ENCODE measurements at regions not wholly inside any gene's neighbourhood (a gene's known extent, or its start where the extent isn't known, plus 50 kb on each side); places are given as distances from the start of the nearest gene placed in this dataset.

DNA sequence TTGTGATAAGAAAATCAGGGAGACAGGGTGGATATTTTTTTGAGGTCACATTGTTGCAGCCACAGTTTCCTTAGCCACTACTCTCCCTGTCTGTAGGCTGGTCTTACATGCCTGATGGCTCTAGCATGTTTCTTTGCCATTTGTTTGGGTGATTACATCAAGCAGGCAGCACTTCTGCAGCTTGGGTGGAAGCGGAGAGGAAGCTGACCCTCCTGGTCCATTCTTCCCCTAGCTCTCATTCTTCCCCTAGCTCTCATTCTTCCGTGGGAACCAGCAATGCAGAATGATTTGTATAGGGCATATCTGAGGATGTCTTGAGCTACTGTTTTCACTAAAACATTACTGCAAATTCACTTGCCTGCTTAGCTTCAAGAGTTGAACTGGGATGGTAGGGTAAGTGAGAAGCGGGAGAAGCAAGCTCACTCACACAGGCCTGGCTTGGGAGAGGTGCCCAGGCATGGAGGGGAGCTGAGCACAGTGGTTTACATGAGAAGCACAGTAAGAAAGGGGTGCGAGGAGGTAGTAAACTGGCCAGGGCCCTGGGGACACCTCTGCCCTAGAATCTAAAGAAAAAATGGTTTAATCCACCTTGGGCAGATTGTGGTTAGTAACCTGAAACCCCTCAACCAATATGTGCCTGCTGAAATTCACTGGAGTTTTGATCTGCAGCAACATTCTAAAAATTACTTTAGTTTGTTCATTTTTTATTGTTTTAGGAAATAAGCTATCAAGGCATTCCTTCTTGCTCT is 538.9 kb downstream of the RFC3 start:
- no peak overlapping the region for H3K4me3 ChIP-seq (ENCODE audit: low read depth, low read length)
- TF ChIP-seq, protein P1, sequence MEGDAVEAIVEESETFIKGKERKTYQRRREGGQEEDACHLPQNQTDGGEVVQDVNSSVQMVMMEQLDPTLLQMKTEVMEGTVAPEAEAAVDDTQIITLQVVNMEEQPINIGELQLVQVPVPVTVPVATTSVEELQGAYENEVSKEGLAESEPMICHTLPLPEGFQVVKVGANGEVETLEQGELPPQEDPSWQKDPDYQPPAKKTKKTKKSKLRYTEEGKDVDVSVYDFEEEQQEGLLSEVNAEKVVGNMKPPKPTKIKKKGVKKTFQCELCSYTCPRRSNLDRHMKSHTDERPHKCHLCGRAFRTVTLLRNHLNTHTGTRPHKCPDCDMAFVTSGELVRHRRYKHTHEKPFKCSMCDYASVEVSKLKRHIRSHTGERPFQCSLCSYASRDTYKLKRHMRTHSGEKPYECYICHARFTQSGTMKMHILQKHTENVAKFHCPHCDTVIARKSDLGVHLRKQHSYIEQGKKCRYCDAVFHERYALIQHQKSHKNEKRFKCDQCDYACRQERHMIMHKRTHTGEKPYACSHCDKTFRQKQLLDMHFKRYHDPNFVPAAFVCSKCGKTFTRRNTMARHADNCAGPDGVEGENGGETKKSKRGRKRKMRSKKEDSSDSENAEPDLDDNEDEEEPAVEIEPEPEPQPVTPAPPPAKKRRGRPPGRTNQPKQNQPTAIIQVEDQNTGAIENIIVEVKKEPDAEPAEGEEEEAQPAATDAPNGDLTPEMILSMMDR (IDR thresholded peaks at IDR 0.05; ENCODE audit: low read depth, low read length) = no peak

DNA sequence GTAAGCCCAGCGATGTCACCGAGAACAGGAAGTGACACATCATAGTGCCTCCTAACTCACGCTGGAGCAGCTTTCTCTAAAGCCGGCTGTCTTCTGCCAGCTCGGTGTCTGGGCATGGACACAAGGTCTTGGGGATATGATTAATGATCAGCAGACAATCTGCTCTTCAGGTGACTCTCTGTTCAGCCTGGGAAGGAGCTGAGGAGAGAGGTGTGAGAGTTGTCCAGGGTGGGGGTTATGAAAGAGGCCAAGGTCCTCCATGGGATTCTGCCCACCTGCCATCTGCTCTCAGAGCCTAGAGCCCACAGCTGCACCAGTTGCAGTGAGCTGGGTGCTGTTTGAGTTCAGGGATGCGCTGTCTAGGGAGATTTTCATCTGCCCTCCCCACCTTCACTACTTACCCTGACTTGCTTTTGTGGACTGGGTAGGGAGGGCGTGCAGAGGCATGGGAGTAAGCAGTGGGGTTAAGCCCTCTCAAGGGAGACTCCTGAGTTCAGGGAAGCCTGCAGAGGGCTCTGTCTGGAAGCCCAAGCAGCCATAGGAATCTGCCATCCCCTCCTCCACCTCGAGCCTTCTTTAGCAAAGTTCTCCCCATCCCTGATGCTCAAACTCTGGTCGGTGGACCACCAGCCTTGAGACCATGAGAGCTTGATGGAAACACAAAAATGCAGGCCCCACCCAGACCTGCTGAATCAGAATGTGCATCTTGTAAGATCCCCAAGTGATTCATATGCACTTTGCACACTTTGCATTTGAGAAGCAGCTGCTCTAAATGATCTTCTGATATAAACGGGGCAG is 539.7 kb downstream of the RFC3 start:
- H3K4me3 ChIP-seq (ENCODE audit: low read depth, low read length) = no peak overlapping the region

DNA sequence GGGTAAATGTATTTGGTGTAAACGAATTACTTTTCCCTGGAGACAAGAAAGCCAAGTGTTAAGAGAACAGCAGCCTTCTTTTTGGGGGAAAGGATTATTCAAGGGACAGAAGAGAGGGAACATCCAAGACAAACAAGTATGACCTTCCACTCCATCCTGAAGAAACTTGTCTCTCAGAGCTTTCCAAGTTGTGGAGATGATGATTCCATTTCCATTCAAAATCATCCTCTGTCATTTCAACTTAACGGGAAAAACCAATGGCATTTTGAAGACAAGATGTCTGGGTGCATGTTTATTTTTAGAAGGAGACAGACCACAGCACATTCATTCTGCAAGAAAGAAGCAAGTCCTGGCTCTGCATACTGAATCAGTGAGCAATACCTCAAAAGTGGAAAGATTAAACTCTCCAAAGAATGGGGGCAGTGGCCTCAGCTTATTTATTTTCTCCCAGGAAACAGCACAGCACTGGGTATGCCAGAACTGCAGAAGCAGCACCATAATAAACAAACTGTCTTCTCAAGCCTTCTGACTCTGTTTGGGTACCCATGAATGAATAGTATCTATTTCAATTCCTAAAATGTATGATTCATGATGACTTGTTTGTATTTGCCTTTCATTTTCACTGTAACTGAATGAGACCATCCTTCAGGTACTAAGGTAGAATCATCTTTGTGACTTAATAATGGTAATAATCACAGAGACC is 541.0 kb downstream of the RFC3 start:
- no peak overlapping the region for H3K4me3 ChIP-seq (ENCODE audit: low read depth, low read length)
- TF ChIP-seq, protein P1 (IDR thresholded peaks at IDR 0.05; ENCODE audit: low read depth, low read length) = no peak

More for the DNA sequence above, 539.7 kb downstream of the RFC3 start:
- TF ChIP-seq, protein P1 (IDR thresholded peaks at IDR 0.05; ENCODE audit: low read depth, low read length) = no peak

DNA sequence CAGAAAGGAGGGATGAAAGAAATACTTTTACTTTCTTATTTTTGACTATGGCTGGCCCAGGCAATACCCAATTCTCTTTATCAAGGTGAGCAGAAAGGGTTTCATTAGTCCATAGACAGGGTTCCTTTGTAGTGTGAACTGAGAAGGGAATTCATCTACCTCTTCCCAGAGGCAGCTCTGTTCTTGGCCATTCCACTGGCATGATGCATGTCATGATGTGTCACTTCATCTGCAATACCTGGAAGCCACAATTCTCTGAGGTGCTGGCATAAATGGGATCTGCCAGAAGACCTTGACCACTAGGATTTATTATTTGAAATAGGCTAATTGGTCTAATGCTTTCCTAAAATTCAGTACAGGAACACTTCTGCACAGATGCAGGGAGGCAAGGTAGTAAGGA is 542.8 kb downstream of the RFC3 start:
- TF ChIP-seq, protein P1 (IDR thresholded peaks at IDR 0.05; ENCODE audit: low read depth, low read length) = no peak
- no peak overlapping the region for H3K4me3 ChIP-seq (ENCODE audit: low read depth, low read length)

DNA sequence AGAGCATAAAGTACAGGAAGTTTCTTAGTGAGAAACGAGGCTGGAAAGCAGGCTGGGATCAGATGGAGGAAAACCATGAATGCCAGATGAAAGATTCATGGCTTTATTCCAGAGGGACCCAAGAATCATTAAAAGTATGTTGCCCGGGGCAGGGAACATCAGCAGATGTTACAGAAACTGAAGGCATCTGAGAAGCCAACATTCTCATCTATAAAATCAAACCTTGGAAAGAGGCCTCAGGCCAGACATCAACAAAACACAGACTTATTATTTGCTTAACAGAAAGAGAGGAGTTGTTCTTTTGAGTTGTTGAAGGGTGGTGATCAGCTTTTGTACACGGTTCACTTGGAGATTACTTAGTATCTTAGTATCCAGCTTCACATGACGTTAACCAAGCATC is 543.6 kb downstream of the RFC3 start:
- no peak overlapping the region for H3K4me3 ChIP-seq (ENCODE audit: low read depth, low read length)
- TF ChIP-seq, protein P1 (IDR thresholded peaks at IDR 0.05; ENCODE audit: low read depth, low read length) = no peak

DNA sequence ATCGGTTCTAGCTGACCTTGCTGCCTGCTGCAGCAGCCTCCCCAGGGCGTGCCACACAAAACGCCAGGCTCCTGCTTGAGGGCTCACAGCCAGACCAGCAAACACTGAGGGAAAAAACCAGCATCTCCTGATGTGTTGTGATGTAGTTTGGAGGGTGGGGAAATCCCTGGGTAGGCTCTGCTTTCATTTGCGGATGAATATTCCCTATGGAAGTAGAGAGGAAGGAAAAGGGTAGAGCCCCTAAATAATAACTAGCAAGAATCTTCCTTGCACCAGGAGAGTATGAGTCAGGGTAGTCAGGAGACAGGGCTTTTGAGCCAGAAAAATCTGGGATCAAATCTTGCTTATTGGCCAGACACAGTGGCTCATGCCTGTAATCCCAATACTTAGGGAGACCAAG is 545.3 kb downstream of the RFC3 start:
- TF ChIP-seq, protein P1 (IDR thresholded peaks at IDR 0.05; ENCODE audit: low read depth, low read length) = no peak
- H3K4me3 ChIP-seq (ENCODE audit: low read depth, low read length) = no peak overlapping the region

All from WI38 (cell line).